ENCODE measurements at regions not wholly inside any gene's neighbourhood (a gene's known extent, or its start where the extent isn't known, plus 50 kb on each side); places are given as distances from the start of the nearest gene placed in this dataset.

- no peaks in the 10 kb centered on the region for H3K79me2 ChIP-seq (ENCODE audit: insufficient read depth)
- peak overlapping the region; percentile 85 for H3K27ac ChIP-seq
- peaks cover 34% of the 10 kb centered on the region for H3K4me1 ChIP-seq (ENCODE audit: insufficient read depth)
- peak overlapping the region; percentile 68 for H3K9ac ChIP-seq
- H3K36me3 ChIP-seq (ENCODE audit: low read depth): no peaks in the 10 kb centered on the region
- H4K20me1 ChIP-seq (ENCODE audit: insufficient read depth): no peaks in the 10 kb centered on the region
- DNase-seq: peak; percentile 96
- H3K4me2 ChIP-seq (ENCODE audit: unreplicated experiment): peak overlapping the region; percentile 51
- H3F3A ChIP-seq (ENCODE audit: insufficient read depth): peaks cover 27% of the 10 kb centered on the region
- in situ Hi-C loops (cut with MboI): no loop called here
- H3K9me3 ChIP-seq (ENCODE audit: low read depth): no peaks in the 10 kb centered on the region
- H3K9me2 ChIP-seq (ENCODE audit: insufficient read depth): no peaks in the 10 kb centered on the region
- WGBS, 2 experiments (ENCODE audit: low coverage in 1 of 2, low lambda C conversion rate in 2 of 2, missing lambda C conversion rate in 2 of 2): 0% methylated on average over 3 of the region's 3 CpGs
- peak overlapping the region; percentile 38 for H3K4me3 ChIP-seq
- H2AFZ ChIP-seq: peak overlapping the region; percentile 54
- no peaks in the 10 kb centered on the region for H3K27me3 ChIP-seq (replicated peaks; ENCODE audit: insufficient read depth)
- TF ChIP-seq EZH2 (IDR thresholded peaks at IDR 0.05; ENCODE audit: insufficient read depth, poor library complexity, severe bottlenecking) (no peak), EZH2phosphoT487 (IDR thresholded peaks at IDR 0.05; ENCODE audit: insufficient read depth, low read depth) (no peak)
Observed at GRCh38 chr5:160169326-160169725, 50.1 kb upstream of the PWWP2A start.
